GM19099 (cell line): ENCODE measurements at regions not wholly inside any gene's neighbourhood (a gene's known extent, or its start where the extent isn't known, plus 50 kb on each side); places are given as distances from the start of the nearest gene placed in this dataset.

Source experiments
- POLR2A ChIP-seq: IDR thresholded peaks from 3 replicates; pipeline ENCODE4 v1.6.1; 2011; ENCODE audit warnings: low read depth; ENCODE audit not compliant: insufficient read length; ENCODE audit errors: extremely low read depth

- no peak for TF ChIP-seq POLR2A
Measured at GRCh38 chr3:162960269-162960668, 1463.7 kb downstream of the OTOL1 start.

GRCh38 chr3:162970292-162970691, 1473.7 kb downstream of the OTOL1 start:
- no peak for TF ChIP-seq POLR2A

GRCh38 chr3:162971715-162972114, 1475.1 kb downstream of the OTOL1 start:
- TF ChIP-seq POLR2A = no peak

GRCh38 chr3:162973428-162973917, 1476.9 kb downstream of the OTOL1 start:
- no peak for TF ChIP-seq POLR2A

- TF ChIP-seq POLR2A = no peak
Measured at GRCh38 chr3:162978136-162978535, 1481.5 kb downstream of the OTOL1 start.

- TF ChIP-seq POLR2A = no peak
Measured at GRCh38 chr3:162984746-162985145, 1488.1 kb downstream of the OTOL1 start.

- no peak for TF ChIP-seq POLR2A
Measured at GRCh38 chr3:162992741-162993140, 1496.1 kb downstream of the OTOL1 start.

- no peak for TF ChIP-seq POLR2A
Measured at GRCh38 chr3:162994165-162994564, 1497.6 kb downstream of the OTOL1 start.

GRCh38 chr3:162996368-162996767, 1499.8 kb downstream of the OTOL1 start:
- TF ChIP-seq POLR2A = no peak

- no peak for TF ChIP-seq POLR2A
Measured at GRCh38 chr3:162998205-162998604, 1501.6 kb downstream of the OTOL1 start.

GRCh38 chr3:163011596-163011995, 1515.0 kb downstream of the OTOL1 start:
- TF ChIP-seq POLR2A = no peak

- TF ChIP-seq POLR2A = no peak
Measured at GRCh38 chr3:163016251-163016650, 1519.6 kb downstream of the OTOL1 start.

GRCh38 chr3:163018067-163018466, 1521.5 kb downstream of the OTOL1 start:
- TF ChIP-seq POLR2A = no peak

GRCh38 chr3:163018664-163019063, 1522.1 kb downstream of the OTOL1 start:
- no peak for TF ChIP-seq POLR2A

- no peak for TF ChIP-seq POLR2A
Measured at GRCh38 chr3:163019260-163019659, 1522.7 kb downstream of the OTOL1 start.

GRCh38 chr3:163033652-163034051, 1537.0 kb downstream of the OTOL1 start:
- no peak for TF ChIP-seq POLR2A

- no peak for TF ChIP-seq POLR2A
Measured at GRCh38 chr3:163039636-163040035, 1543.0 kb downstream of the OTOL1 start.
